NCI-H1694 (cell line): ENCODE measurements at regions not wholly inside any gene's neighbourhood (a gene's known extent, or its start where the extent isn't known, plus 50 kb on each side); places are given as distances from the start of the nearest gene placed in this dataset.
"Not testable (repeated sequence)": the region's sequence is repeated elsewhere in the genome, so short reads cannot be mapped to it uniquely, and the experiment has no call there.

Source experiments
- DNase-seq: peaks from one replicate; lab custom pipeline; 2025; lab: John Stamatoyannopoulos, UW

DNA sequence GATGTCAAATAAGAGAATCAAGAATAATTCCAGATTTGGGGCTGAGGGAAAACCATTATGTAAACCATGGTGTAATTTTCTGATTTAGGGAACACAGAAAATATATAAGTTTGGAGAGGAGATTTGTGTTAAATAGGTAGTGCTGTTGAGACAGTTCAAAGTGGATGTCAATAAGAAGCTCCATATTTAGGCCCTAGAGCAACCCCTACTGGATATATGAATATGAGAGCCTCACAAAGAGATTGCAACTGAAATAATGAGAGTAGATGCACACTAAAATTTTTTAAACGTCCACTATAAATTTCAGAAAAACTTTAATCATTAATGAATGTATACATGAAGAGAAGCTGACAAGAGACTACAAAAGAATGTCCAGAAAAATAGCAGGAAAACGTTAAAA lies 1447.8 kb upstream of the PRMT6 start:
- peak; percentile 3 for DNase-seq

DNA sequence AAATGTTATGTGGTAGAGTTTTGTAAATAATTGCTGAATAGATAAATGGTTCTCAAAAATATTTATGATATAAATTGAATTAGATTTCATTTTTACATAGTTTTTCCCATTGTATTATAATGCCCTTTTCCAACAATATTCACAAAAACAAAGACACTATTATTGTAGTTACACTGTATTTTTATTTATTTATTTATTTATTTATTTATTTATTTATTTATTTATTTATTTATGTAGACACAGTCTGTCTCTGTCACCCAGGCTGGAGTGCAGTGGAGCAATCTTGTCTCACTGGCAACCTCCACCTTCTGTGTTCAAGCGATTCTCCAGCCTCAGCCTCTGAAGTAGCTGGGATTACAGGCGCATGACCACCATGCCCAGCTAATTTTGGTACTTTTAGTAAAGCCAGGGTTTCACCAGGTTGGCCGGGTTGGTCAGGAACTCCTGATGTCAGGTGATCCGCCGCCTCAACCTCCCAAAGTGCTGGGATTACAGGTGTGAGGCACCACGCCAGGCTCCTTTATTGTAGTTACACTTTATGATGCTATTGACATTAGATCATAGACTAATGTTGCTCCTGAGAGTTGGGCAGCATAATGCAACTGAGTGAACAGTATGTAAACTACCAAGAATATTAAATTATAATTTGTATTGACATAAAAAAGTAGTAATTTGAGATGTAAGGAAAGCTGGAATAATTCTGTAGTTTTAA lies 1430.0 kb upstream of the PRMT6 start:
- no peak for DNase-seq

DNA sequence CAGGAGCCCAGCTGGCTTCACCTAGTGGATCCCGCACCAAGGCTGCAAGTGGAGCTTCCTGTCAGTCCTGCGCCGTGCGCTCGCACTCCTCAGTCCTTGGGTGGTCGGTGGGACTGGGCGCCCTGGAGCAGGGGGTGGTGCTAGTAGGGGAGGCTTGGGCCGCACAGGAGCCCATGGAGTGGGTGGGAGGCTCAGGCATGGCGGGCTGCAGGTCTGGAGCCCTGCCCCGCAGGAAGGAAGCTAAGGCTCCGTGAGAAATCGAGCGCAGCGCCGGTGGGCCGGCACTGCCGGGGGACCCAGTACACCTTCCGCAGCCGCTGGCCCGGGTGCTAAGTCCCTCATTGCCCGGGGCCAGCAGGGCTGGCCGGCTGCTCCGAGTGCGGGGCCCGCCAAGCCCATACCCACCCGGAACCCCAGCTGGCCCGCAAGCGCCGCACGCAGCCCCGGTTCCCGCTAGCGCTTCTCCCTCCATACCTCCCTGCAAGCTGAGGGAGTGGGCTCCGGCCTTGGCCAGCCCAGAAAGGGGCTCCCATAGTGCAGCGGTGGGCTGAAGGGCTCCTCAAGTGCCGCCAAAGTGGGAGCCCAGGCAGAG lies 1425.2 kb upstream of the PRMT6 start:
- DNase-seq: not testable (repeated sequence)

DNA sequence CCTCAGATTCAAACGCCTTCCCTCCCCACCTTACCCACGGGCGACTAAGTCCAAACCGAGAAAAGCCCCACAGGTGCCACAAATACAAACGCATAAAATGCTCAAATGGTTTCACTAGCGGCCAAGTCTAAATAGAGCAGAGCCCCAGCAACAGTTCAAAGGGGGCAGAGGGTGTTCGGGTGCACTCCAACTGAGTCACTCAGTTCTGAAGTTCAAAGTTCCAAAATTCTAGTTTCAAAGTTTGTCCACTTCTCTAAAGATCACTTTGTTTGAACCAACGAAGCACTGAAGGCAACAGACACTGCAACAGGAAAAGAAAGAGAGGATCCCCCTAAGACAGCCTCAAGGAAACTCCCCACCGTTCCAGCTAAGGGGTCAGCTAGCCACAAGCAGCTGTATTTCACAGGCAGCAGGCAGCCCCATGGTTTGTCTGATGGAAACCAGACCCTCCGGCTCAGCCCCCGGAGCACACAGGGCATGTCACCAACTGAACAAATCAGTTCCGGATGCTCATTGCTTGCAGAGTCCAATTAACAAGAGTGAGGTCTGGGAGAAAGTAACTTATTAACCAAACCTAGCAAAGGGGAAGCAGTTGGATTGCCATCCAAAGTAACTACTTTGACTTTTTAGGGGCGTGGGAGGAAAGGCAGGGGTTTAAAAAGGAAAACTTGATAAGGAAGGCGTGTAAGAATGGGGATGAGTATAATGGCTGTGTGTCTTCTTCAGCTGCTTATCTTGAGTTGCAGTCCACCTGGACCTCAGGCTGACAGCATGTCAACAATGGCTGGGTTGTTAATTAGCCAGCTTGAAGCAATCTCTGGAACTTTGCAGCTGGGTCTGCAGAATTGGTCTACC lies 1423.9 kb upstream of the PRMT6 start:
- DNase-seq: no peak

DNA sequence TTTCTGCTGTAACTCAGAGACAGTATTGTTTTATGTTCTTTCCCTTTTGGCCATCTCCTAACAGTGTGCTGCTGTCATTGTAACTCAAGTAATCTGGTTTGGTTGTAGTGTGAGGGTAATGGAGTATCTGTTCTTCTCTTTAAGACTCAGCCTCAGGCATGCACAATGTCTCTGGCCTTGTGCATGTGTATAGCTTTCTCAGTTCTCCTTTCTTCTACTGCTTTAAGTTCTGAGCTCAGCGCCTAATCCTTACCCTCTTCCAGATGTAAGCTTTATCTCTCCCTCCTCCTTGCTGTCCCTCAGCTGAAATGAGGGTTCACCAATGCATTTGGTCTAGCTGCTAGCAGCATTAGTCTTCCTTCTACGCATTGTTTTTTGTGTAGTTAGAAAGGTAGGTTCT lies 1420.4 kb upstream of the PRMT6 start:
- DNase-seq: no peak

DNA sequence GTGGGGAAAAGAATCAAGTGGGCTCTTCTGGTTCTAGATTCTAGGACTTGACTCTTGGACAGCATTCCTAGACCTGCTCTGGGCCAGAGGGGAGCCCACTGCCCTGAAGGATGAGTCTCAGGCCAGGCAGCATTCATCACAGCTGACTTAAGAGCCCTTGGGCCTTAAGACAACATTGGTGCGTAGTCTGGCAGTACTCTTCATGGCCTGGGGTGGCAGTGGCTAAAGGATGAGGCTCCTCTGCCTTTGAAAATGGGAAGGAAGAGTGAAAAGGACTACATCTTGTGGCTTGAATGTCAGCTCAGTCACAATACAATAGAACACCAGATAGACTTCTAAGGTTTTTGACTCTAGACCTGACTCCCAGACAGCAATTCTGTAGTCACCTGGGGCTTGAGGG lies 1415.1 kb upstream of the PRMT6 start:
- DNase-seq: no peak

DNA sequence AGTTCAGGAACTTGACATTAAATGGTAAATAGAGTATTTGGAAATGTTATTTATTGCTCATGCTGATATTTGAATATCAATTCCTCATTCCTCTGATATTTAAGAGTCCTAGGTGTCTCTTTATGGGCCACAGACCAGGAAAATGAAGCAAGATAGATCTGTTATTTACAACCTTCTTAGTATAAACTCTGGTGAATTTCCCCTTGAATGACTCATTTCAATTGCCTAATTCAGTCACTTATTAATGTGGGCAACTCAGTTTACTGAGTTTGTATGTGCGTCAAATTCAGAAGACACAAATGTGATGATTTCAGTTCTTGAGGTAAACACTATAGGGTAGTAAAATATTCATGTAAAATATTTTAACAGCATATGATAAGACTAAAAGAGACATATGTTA lies 1404.4 kb upstream of the PRMT6 start:
- no peak for DNase-seq

DNA sequence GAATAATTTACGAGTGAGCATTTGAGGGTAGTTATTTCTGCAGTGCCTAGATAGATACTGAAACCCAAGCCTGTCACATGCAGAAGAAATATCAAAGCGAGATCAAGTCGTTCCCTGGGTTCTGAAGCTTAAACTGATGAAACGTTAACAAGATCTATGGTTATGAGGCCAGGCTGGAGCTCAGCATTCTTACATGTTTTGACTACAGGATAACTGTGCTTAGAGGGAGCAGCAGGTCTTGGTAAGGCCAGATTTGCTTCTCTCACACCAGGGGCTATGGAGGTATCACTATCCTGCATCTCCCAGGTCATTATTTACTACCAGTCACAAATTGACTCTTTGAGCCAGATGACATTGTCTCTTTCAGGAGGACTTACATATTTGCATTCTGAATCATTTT lies 1401.4 kb upstream of the PRMT6 start:
- no peak for DNase-seq

DNA sequence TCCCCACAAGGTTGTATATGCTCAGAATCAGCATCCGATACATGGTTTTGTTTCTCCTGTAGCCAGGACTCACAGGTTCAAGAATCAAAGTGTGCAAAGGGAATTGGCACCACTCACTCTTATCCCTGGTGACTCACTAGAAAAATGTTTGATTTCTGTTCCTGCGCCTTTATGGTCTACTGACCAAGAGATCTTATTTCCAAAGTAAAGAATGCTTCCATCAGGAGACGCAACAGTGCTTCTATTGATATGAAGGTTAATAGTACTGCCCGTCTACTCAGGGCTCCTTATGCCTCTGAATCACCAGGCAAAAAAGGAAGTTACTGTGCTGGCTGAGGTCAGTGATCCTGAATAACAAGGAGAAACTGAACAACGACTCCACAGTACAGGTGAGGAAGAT lies 1392.0 kb upstream of the PRMT6 start:
- DNase-seq: no peak

DNA sequence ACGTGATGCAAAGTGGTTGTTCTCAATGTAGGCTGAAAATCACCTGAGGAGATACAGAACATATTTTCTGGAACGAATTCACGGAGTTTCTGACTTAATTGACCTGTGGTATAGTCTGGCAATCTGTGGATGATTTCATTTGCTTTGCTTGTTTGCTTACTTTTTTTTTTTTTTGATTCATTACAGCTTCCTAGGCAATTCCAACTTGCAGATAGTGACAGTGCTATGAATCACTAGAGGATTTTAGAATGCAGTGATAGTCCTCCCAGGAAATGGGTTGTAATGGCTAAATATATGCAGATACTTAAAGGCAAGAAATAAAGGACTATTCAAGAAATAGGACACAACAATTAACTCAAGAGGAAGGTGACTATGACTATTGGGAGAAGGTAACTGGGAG lies 1378.1 kb upstream of the PRMT6 start:
- DNase-seq: no peak

DNA sequence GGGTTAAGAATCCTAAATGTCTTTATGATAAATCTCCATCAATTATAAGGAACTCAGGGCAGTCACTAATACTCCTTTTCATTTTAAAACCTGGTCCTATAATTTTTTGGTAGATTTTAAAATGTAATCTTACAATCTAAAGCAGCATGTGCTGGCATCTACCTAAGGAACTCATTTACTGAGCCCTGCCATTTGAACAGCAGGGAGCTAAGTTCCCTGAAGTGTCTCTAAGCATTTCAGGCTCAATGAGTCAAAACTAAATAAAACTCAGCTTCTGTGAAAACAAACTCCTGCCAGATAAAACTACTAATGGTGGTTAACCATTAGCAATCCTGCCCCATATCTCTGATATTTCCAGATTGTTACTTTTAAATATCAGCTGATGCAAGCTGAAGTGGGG lies 1371.8 kb upstream of the PRMT6 start:
- DNase-seq: no peak

DNA sequence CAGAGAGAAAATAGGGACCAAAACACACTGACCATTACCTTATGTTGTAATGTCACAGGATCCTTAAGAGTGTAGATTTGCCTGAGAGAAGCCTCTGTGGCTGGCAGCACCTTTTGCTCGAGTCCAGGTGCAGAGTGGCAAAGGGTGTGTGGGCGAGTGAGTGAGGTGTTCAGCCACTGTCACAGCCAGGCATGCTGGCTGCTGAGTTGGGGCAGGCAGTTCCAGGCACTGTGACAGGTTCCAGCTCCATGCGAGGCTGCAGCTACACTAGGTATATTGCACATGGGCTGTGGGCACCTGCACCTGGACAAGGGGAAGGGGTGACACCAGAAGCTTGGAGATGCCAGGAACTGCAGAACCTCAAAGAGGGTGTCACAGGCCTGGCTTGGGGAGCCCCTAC lies 1370.4 kb upstream of the PRMT6 start:
- DNase-seq: no peak

DNA sequence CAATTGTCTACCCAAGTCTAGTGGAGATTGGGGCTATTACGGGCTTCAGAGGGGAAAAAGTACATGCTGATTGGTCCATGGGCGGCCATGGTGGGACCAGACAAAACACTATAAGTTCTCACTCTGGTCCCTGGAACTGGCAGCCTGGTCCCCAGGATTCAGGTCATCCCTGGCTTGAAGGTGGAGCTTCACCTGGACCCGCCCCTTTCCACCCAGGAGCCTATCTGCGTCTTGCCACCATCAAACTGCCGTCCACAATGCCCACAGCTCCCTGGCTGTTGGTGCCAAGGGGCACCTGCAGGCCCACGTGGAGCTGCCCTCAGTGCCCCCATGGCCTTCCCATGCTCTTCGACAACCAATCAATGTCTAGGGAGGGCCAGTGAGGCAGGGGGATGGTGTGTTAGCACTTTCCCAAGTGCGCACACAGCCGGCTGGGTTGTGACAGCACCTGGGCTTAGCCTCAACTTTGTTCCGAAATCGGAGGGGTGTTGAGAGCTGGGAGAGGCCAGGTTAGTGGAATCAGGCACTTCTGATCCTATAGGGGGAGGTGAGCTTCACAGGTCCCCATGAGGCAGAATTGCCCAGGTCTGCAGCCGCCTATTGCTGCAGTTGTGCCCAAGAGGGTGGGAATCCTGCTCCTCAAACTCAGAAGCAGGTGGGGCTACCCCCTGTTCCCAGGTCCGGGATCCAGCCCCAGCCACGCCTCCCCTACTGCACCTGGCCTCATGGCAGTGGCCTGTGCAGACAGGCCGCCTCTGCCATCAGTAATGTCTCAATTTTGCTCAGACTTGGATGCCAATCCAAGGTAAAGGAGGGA lies 1369.4 kb upstream of the PRMT6 start:
- no peak for DNase-seq

DNA sequence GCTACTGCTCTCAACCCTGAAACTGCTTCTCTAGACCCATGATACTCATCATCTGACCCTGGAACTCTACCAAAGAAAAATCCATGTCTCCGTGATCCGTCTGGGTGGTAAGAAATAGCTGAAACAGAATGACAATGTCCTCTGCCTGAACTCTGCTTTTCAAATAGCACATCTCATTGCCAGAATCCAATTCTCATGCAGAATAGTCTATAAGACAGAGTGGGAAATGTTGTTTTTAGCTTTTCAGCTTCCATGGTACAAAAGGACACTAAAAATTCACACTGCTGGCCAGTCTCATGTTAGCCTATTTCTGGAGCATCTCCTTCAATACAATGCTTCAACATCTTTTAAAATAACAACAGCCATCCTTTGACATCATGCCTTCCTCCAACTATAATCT lies 1355.8 kb upstream of the PRMT6 start:
- no peak for DNase-seq

DNA sequence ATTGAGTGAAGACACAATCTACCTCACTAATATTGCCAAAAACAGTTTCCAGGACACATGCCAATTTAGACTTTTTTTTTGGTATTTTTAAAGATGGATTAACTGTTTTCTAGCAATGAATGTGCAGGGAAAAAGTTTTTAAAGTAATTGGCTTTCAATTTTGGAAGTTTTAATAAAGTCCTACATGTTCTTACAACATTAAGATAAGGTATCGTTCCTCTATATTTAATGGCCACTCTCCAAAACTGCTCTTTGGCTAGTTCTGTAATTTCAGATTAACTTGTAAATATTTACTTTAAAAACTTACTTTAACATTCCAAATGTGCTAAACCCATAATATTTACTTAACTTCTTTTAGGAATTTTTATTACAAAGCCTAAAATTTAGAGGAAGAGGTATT lies 1332.2 kb upstream of the PRMT6 start:
- DNase-seq: no peak

DNA sequence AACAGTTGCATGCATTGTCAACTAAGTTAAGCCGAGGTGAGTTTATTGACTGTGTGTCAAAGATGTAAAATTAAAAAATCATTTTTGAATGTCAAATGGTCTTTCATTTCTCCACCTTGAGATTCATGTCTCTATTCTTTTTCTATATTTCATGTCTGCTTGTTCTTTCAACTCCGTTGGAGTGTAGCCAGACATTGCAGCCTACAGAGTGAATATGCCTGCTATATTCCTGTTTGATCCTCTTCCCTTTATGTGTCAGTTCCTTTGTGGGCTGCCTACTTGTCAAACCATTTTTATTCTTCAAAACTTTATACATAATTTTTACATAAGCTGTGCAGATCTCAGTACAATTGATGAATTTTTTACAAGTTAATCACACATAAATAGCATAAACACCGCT lies 1325.8 kb upstream of the PRMT6 start:
- DNase-seq: no peak

DNA sequence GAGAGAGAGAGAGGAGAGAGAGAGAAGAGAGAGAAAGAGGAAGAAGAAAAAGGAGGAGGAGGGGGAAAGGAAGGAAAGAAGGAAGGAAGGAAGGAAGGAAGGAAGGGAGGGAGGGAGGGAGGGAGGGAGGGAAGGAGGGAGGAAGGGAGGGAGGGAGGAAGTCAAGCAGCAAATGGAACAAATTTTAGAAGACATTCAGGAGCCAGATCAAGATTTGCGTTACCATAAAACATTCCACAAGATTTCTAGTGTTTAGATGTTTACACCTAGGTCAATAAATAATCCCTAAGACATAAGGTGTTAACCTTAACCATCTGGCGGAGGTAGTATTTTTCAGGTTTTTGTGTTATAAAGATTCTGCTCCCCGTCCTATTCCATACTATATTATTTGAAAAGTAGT lies 1320.1 kb upstream of the PRMT6 start:
- DNase-seq: no peak

DNA sequence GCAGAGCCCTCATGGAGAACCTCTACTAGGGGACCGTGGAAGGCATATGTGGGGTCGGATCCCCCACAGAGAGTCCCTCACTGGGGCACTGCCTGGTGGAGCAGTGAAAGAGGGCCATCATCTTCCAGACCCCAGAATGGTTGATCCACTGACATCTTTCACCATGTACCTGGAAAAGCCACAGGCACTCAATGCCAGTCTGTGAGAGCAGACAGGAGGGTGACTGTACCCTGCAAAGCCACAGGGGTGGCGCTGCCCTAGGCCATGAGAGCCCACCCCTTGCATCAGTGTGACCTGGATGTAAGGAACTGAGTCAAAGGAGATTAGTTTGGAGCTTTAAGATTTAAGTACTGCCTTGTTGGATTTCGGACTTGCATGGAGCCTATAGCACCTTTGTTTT lies 1276.7 kb upstream of the PRMT6 start:
- no peak for DNase-seq

DNA sequence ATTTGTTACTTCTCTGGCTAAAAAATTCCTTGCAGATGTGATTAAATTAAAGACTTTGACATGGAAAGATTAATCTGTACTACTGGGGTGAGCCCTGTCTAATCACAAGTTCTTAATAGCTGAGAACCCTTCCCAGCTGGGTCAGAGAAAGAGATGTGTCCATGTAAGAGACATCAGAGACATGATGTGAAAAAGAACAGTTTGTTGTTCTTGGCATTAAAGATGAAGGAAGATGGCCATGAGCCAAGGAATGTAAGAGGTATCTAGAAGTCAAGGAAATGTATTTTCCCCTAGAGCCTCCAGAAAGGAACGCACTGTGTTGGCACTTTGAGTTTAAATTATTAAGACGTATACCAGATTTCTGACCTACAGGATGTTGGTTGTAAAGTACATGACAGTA lies 1271.5 kb upstream of the PRMT6 start:
- DNase-seq: no peak

DNA sequence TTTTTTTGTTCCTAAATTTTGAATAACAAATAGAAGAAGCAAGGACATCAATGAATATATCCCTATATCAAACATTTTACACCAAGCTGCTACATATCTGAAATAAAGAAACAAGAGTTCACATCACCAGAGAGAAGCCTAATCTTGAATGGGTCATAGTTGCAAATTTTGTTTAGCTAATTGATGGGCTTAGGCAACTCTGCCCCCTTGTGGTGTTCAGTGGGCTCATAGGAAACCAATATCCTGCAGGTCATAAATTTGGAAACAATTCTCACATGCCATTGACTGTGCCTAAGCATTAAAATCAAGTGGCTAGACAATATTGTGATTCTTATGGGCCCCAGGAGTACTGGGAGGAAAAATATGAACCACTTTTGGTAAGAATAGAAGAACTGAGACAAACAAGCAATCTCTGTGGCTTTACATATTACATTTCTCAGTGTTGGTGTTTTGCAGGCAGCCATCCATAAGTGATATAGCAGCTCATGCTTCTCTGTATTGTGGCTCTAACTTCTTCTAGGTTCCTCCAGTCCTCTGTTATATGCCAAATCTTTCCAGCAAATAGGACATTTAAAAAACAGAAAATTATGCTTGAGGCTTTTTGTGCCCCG lies 1262.8 kb upstream of the PRMT6 start:
- peak; percentile 54 for DNase-seq

DNA sequence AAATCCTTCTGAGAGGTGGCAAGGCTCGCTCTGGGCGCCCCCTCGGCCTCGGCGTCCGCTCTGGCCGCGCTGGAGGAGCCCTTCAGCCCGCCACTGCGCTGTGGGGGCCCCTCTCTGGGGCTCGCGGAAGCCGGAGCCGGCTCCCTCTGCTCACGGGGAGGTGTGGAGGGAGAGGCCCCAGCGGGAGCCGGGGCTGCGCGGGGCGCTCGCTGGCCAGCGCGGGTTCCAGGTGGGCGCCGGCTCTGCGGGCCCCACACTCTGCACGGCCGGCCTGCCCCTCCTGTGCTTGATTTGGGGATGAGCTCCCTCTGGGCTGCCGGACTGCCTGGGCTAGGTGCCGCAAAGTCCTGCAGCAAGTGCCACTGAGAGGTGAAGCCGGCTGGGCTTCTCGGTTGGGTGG lies 1260.7 kb upstream of the PRMT6 start:
- no peak for DNase-seq

DNA sequence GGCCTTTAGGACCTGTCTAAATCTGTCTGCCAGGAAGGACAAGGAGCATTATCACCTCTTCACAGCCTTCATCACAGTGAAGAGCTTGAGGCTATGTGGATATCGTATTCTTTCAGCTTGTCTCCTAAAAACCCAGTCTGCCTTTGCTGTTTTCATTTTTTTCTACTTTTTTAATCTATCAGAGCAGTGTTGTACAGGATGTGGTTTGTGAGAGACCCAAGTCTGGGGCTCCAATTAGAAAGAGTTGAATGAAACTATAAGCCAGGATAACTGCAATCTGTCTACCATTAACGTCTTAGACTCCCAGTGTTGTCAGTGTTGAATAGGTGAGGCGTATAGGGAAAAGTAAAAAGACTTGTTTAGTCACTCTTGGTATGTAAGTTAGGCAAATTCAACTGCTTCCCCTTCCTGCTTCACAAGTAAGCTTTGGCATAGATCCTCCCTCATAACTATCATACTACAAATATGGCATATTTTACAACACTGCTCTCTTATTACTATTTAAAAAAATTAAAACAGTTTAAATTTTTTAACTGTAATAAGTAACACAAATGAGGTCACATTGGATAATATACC lies 1225.8 kb upstream of the PRMT6 start:
- no peak for DNase-seq
